ENCODE measurements at regions not wholly inside any gene's neighbourhood (a gene's known extent, or its start where the extent isn't known, plus 50 kb on each side); places are given as distances from the start of the nearest gene placed in this dataset.

DNA sequence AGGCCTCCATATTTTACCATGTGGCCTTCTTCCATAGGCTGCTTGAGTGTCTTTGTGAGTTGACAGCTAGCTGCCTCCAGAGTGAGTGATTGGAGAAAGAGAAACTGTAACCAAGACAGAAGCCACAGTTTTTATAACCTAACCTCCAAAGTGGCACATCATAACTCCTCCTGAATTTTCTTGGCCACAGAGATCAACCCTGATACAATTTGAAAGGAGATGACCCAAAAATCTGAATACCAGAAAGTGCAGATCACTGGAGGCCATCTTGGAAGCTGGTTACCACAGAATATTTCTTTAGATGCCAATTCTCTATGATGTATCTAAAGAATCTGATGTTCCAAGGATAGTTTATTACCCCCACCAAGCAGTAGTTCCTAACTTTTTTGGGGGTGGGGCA, 254.3 kb upstream of the PDE4D start:
- TF ChIP-seq, protein P1, sequence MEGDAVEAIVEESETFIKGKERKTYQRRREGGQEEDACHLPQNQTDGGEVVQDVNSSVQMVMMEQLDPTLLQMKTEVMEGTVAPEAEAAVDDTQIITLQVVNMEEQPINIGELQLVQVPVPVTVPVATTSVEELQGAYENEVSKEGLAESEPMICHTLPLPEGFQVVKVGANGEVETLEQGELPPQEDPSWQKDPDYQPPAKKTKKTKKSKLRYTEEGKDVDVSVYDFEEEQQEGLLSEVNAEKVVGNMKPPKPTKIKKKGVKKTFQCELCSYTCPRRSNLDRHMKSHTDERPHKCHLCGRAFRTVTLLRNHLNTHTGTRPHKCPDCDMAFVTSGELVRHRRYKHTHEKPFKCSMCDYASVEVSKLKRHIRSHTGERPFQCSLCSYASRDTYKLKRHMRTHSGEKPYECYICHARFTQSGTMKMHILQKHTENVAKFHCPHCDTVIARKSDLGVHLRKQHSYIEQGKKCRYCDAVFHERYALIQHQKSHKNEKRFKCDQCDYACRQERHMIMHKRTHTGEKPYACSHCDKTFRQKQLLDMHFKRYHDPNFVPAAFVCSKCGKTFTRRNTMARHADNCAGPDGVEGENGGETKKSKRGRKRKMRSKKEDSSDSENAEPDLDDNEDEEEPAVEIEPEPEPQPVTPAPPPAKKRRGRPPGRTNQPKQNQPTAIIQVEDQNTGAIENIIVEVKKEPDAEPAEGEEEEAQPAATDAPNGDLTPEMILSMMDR (conservative IDR thresholded peaks at IDR 0.05; ENCODE audit: low read depth, low read length): no peak
- TF ChIP-seq EZH2 (IDR thresholded peaks at IDR 0.05; ENCODE audit: borderline replicate concordance, low read depth, low read length, poor library complexity, severe bottlenecking): no peak

Measured in A673 (cell line).